HG02623 (cell line): ENCODE measurements at regions not wholly inside any gene's neighbourhood (a gene's known extent, or its start where the extent isn't known, plus 50 kb on each side); places are given as distances from the start of the nearest gene placed in this dataset.

Experiments
- ATAC-seq: cut with Tn5 transposase; IDR thresholded peaks from one replicate; pipeline ENCODE4 v1.9.1; 2021; ENCODE audit warnings: moderate library complexity; ENCODE audit not compliant: unreplicated experiment

GRCh38 chr2:104118889-104119288 is 735.0 kb upstream of the POU3F3 start:
- no peak for ATAC-seq

- no peak for ATAC-seq
Measured at GRCh38 chr2:104120171-104120570, 733.7 kb upstream of the POU3F3 start.

GRCh38 chr2:104125096-104125495 is 728.8 kb upstream of the POU3F3 start:
- no peak for ATAC-seq

- ATAC-seq = no peak
Measured at GRCh38 chr2:104127049-104127770, 726.7 kb upstream of the POU3F3 start.

GRCh38 chr2:104140361-104140760 is 713.6 kb upstream of the POU3F3 start:
- ATAC-seq = no peak

- no peak for ATAC-seq
Measured at GRCh38 chr2:104158191-104158590, 695.7 kb upstream of the POU3F3 start.

GRCh38 chr2:104163611-104164130 is 690.2 kb upstream of the POU3F3 start:
- no peak for ATAC-seq

- no peak for ATAC-seq
Measured at GRCh38 chr2:104164721-104165252, 689.1 kb upstream of the POU3F3 start.

- no peak for ATAC-seq
Measured at GRCh38 chr2:104177179-104177578, 676.7 kb upstream of the POU3F3 start.

- no peak for ATAC-seq
Measured at GRCh38 chr2:104179644-104180043, 674.3 kb upstream of the POU3F3 start.

- no peak for ATAC-seq
Measured at GRCh38 chr2:104200533-104201168, 653.3 kb upstream of the POU3F3 start.

GRCh38 chr2:104213758-104214157 is 640.2 kb upstream of the POU3F3 start:
- ATAC-seq = no peak

- no peak for ATAC-seq
Measured at GRCh38 chr2:104215269-104216161, 638.4 kb upstream of the POU3F3 start.

- ATAC-seq = no peak
Measured at GRCh38 chr2:104233591-104233990, 620.3 kb upstream of the POU3F3 start.

GRCh38 chr2:104236491-104236890 is 617.4 kb upstream of the POU3F3 start:
- no peak for ATAC-seq

- no peak for ATAC-seq
Measured at GRCh38 chr2:104240984-104241383, 612.9 kb upstream of the POU3F3 start.

- no peak for ATAC-seq
Measured at GRCh38 chr2:104249629-104250028, 604.3 kb upstream of the POU3F3 start.

GRCh38 chr2:104250635-104251034 is 603.3 kb upstream of the POU3F3 start:
- ATAC-seq = no peak

- ATAC-seq = no peak
Measured at GRCh38 chr2:104254017-104254416, 599.9 kb upstream of the POU3F3 start.

GRCh38 chr2:104262714-104263113 is 591.2 kb upstream of the POU3F3 start:
- ATAC-seq = no peak

GRCh38 chr2:104279646-104280045 is 574.3 kb upstream of the POU3F3 start:
- ATAC-seq = no peak
